Left renal cortex interstitium (tissue), 4 donors: ENCODE measurements at regions not wholly inside any gene's neighbourhood (a gene's known extent, or its start where the extent isn't known, plus 50 kb on each side); places are given as distances from the start of the nearest gene placed in this dataset.

Experiments
- DNase-seq, 4 donors: peaks; one replicate each; pipeline ENCODE4 v3.0.0-alpha.2; 2013; ENCODE audit warnings: low read depth in 4 of 4, low spot score in 2 of 4, missing footprints in 1 of 4

- no peak for DNase-seq
These were observed 129.8 kb downstream of the SATB1 start for GRCh38 chr3:18295171-18295920.

GRCh38 chr3:18290157-18290556, 135.0 kb downstream of the SATB1 start:
- DNase-seq: no peak

GRCh38 chr3:18288243-18288642, 136.9 kb downstream of the SATB1 start:
- DNase-seq: no peak

- no peak for DNase-seq
These were observed 140.4 kb downstream of the SATB1 start for GRCh38 chr3:18284716-18285115.

GRCh38 chr3:18283680-18284079, 141.5 kb downstream of the SATB1 start:
- DNase-seq: no peak

- DNase-seq: no peak
These were observed 142.6 kb downstream of the SATB1 start for GRCh38 chr3:18282507-18282906.

GRCh38 chr3:18279226-18279737, 145.9 kb downstream of the SATB1 start:
- DNase-seq: no peak

- no peak for DNase-seq
These were observed 160.3 kb downstream of the SATB1 start for GRCh38 chr3:18264853-18265252.

- peak in 1 of 4 donors; percentile 2 for DNase-seq
These were observed 160.8 kb downstream of the SATB1 start for GRCh38 chr3:18264361-18264760.

GRCh38 chr3:18258492-18258891, 166.6 kb downstream of the SATB1 start:
- DNase-seq: no peak

GRCh38 chr3:18252578-18252977, 172.6 kb downstream of the SATB1 start:
- DNase-seq: no peak

- DNase-seq: no peak
These were observed 174.1 kb downstream of the SATB1 start for GRCh38 chr3:18250991-18251390.

- DNase-seq: no peak
These were observed 176.0 kb downstream of the SATB1 start for GRCh38 chr3:18249126-18249525.

- DNase-seq: no peak
These were observed 177.3 kb downstream of the SATB1 start for GRCh38 chr3:18247776-18248310.

- no peak for DNase-seq
These were observed 177.9 kb downstream of the SATB1 start for GRCh38 chr3:18247139-18247695.

GRCh38 chr3:18246336-18247060, 178.6 kb downstream of the SATB1 start:
- no peak for DNase-seq

GRCh38 chr3:18245721-18246120, 179.4 kb downstream of the SATB1 start:
- no peak for DNase-seq

- DNase-seq: no peak
These were observed 183.3 kb downstream of the SATB1 start for GRCh38 chr3:18241837-18242236.

GRCh38 chr3:18239674-18240073, 185.5 kb downstream of the SATB1 start:
- DNase-seq: no peak

- DNase-seq: no peak
These were observed 186.3 kb downstream of the SATB1 start for GRCh38 chr3:18238746-18239331.

- DNase-seq: no peak
These were observed 186.8 kb downstream of the SATB1 start for GRCh38 chr3:18238332-18238731.
